ENCODE measurements at regions not wholly inside any gene's neighbourhood (a gene's known extent, or its start where the extent isn't known, plus 50 kb on each side); places are given as distances from the start of the nearest gene placed in this dataset.

- TF ChIP-seq, protein P1, sequence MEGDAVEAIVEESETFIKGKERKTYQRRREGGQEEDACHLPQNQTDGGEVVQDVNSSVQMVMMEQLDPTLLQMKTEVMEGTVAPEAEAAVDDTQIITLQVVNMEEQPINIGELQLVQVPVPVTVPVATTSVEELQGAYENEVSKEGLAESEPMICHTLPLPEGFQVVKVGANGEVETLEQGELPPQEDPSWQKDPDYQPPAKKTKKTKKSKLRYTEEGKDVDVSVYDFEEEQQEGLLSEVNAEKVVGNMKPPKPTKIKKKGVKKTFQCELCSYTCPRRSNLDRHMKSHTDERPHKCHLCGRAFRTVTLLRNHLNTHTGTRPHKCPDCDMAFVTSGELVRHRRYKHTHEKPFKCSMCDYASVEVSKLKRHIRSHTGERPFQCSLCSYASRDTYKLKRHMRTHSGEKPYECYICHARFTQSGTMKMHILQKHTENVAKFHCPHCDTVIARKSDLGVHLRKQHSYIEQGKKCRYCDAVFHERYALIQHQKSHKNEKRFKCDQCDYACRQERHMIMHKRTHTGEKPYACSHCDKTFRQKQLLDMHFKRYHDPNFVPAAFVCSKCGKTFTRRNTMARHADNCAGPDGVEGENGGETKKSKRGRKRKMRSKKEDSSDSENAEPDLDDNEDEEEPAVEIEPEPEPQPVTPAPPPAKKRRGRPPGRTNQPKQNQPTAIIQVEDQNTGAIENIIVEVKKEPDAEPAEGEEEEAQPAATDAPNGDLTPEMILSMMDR (IDR thresholded peaks at IDR 0.05) = no peak
- no peak for TF ChIP-seq POLR2A (IDR thresholded peaks at IDR 0.05)
Observed at GRCh38 chr13:107091861-107092260, 523.9 kb upstream of the ARGLU1 start.
